CD14-positive monocyte (primary cell): ENCODE measurements at regions not wholly inside any gene's neighbourhood (a gene's known extent, or its start where the extent isn't known, plus 50 kb on each side); places are given as distances from the start of the nearest gene placed in this dataset.

Experiments used
- DNase-seq, 3 donors: peaks; one replicate each; pipeline ENCODE4 v3.0.0-alpha.2; 2011 to 2022
- H2AFZ ChIP-seq: 2 replicates; pipeline ENCODE4 v1.6.0; 2012; ENCODE audit warnings: mild to moderate bottlenecking, low read depth, low read length, inconsistent platforms; ENCODE audit not compliant: insufficient read depth, poor library complexity, severe bottlenecking
- H3K27ac ChIP-seq, 2 donors: 1 replicate in 1 of 2; 2 replicates in 1 of 2; pipeline ENCODE4 v1.5.1; 2012 to 2013; ENCODE audit warnings: low read length in 2 of 2, control low read depth in 1 of 2, inconsistent platforms in 1 of 2, low read depth in 1 of 2, mild to moderate bottlenecking in 1 of 2
- H3K27me3 ChIP-seq, 2 donors: one replicate each; pipeline versions ENCODE4 v1.6.0 to v1.6.1; 2011 to 2013; ENCODE audit warnings: low read length in 2 of 2; ENCODE audit not compliant: control insufficient read depth in 2 of 2, insufficient read depth in 2 of 2
- H3K36me3 ChIP-seq, 2 donors: replicated peaks in 1 of 2; 1 replicate in 1 of 2; 2 replicates in 1 of 2; pipeline versions ENCODE4 v1.5.1 to v1.6.1; 2012 to 2013; ENCODE audit warnings: low read length in 2 of 2, control low read depth in 1 of 2, inconsistent platforms in 1 of 2, mild to moderate bottlenecking in 1 of 2; ENCODE audit not compliant: insufficient read depth in 2 of 2, control insufficient read depth in 1 of 2
- H3K4me1 ChIP-seq, 2 donors: 1 replicate in 1 of 2; 2 replicates in 1 of 2; pipeline versions ENCODE4 v1.5.1 to v1.6.1; 2012 to 2013; ENCODE audit warnings: low read length in 2 of 2, control low read depth in 1 of 2, inconsistent platforms in 1 of 2, mild to moderate bottlenecking in 1 of 2, moderate library complexity in 1 of 2; ENCODE audit not compliant: insufficient read depth in 2 of 2, control insufficient read depth in 1 of 2
- H3K4me2 ChIP-seq: replicated peaks from 2 replicates; pipeline ENCODE3; 2012; ENCODE audit warnings: low read length, moderate library complexity, mild to moderate bottlenecking; ENCODE audit not compliant: poor library complexity, severe bottlenecking; ENCODE audit errors: extremely low read depth
- H3K4me3 ChIP-seq, 3 experiments: fragments of 200-600 bp in 1 of 3; sonication (generic) in 1 of 3; replicated peaks in 1 of 3; 1 replicate in 2 of 3; 2 replicates in 1 of 3; pipeline ENCODE4 v1.5.1; 2011 to 2013; ENCODE audit warnings: low read length in 3 of 3, mild to moderate bottlenecking in 3 of 3, control low read depth in 2 of 3, low read depth in 2 of 3, inconsistent platforms in 1 of 3, moderate library complexity in 1 of 3
- H3K79me2 ChIP-seq: 2 replicates; pipeline ENCODE4 v1.6.0; 2012; ENCODE audit warnings: mild to moderate bottlenecking, control low read depth, inconsistent platforms, low read length, moderate library complexity; ENCODE audit not compliant: insufficient read depth
- H3K9ac ChIP-seq: 2 replicates; pipeline ENCODE4 v1.6.0; 2017; ENCODE audit warnings: low read length, mild to moderate bottlenecking; ENCODE audit not compliant: insufficient read depth, poor library complexity, severe bottlenecking
- H3K9me3 ChIP-seq, 2 donors: replicated peaks in 1 of 2; 1 replicate in 1 of 2; 2 replicates in 1 of 2; pipeline versions ENCODE4 v1.5.1 to v1.6.1; 2012 to 2013; ENCODE audit warnings: low read length in 2 of 2, control low read depth in 1 of 2; ENCODE audit not compliant: control insufficient read depth in 1 of 2, insufficient read depth in 1 of 2
- H4K20me1 ChIP-seq: 2 replicates; pipeline ENCODE4 v1.6.0; 2012; ENCODE audit warnings: mild to moderate bottlenecking, low read length, control low read depth, moderate library complexity; ENCODE audit not compliant: insufficient read depth
- H3K27ac Mint-ChIP-seq, 7 donors: one replicate each; pipeline ENCODE4 v1.8.0; 2020; ENCODE audit warnings: mild to moderate bottlenecking in 7 of 7, mixed read lengths in 7 of 7, moderate library complexity in 6 of 7, inconsistent platforms in 2 of 7
- H3K27me3 Mint-ChIP-seq, 3 donors: one replicate each; pipeline ENCODE4 v1.8.0; 2021 to 2022; ENCODE audit warnings: low read depth in 3 of 3, mild to moderate bottlenecking in 3 of 3, mixed read lengths in 3 of 3, moderate library complexity in 3 of 3, inconsistent platforms in 1 of 3
- H3K36me3 Mint-ChIP-seq, 2 donors: one replicate each; pipeline ENCODE4 v1.8.0; 2020; ENCODE audit warnings: mixed read lengths in 2 of 2, inconsistent platforms in 1 of 2, mild to moderate bottlenecking in 1 of 2
- H3K4me1 Mint-ChIP-seq: one replicate; pipeline ENCODE4 v1.8.0; 2020; ENCODE audit warnings: mild to moderate bottlenecking, mixed read lengths
- H3K4me3 Mint-ChIP-seq, 2 donors: one replicate each; pipeline ENCODE4 v1.8.0; 2020; ENCODE audit warnings: mild to moderate bottlenecking in 2 of 2, mixed read lengths in 2 of 2, moderate library complexity in 1 of 2
- H3K9me3 Mint-ChIP-seq, 7 donors: one replicate each; pipeline ENCODE4 v1.8.0; 2020 to 2022; ENCODE audit warnings: mixed read lengths in 7 of 7, mild to moderate bottlenecking in 6 of 7, moderate library complexity in 6 of 7, inconsistent platforms in 2 of 7
- WGBS: methylation state at CpG from one replicate; pipeline ENCODE4 v1.1.5; 2013; ENCODE audit warnings: missing lambda C conversion rate; ENCODE audit not compliant: insufficient coverage; 5-methylcytosine and 5-hydroxymethylcytosine counted together
- intact Hi-C, 2 donors: fragments of 100-400 bp; cut with micrococcal nuclease; formaldehyde crosslinking; loops; one replicate each; pipeline versions ENCODE4 v1.15.0 to v1.15.1; 2023
- TF ChIP-seq, protein P1 (sequence below): fragments of 200-600 bp; IDR thresholded peaks from one replicate; pipeline ENCODE4 v1.8.0; 2022; ENCODE audit warnings: antibody characterized with exemption, mild to moderate bottlenecking

DNA sequence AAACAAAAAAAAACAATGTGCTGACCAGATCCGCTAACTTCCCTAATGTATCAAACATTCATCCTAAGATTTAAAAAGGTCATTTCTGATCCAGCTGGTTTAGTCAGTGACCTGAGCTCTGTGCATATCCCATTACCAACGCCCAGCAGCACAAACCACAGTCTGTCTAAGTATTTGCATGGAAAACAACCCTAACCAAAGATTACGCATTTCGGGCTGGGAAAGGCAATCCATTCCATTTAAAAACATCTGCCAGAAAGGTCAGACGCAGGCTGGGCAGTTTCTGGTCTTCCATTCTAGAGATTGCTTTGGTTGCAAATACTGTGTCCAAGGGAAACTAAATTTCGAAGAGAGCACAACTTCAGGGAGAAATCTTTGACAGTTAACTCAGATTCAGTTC, 234.9 kb downstream of the FLRT2 start:
- Histone ChIP-seq H3K27ac (no peak overlapping the region), H3K9ac (no peak overlapping the region), H3K4me1 (no peaks in the 10 kb centered on the region), H3K4me2 (no peak overlapping the region), H3K27me3 (no peaks in the 10 kb centered on the region), H4K20me1 (no peaks in the 10 kb centered on the region), H3K9me3 (no peaks in the 10 kb centered on the region), H3K79me2 (no peaks in the 10 kb centered on the region), H3K4me3 (no peak overlapping the region), H3K36me3 (no peaks in the 10 kb centered on the region), H2AFZ (no peak overlapping the region)
- TF ChIP-seq, protein P1, sequence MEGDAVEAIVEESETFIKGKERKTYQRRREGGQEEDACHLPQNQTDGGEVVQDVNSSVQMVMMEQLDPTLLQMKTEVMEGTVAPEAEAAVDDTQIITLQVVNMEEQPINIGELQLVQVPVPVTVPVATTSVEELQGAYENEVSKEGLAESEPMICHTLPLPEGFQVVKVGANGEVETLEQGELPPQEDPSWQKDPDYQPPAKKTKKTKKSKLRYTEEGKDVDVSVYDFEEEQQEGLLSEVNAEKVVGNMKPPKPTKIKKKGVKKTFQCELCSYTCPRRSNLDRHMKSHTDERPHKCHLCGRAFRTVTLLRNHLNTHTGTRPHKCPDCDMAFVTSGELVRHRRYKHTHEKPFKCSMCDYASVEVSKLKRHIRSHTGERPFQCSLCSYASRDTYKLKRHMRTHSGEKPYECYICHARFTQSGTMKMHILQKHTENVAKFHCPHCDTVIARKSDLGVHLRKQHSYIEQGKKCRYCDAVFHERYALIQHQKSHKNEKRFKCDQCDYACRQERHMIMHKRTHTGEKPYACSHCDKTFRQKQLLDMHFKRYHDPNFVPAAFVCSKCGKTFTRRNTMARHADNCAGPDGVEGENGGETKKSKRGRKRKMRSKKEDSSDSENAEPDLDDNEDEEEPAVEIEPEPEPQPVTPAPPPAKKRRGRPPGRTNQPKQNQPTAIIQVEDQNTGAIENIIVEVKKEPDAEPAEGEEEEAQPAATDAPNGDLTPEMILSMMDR: no peak
- no peaks in the 10 kb centered on the region for H3K27me3 Mint-ChIP-seq
- H3K9me3 Mint-ChIP-seq: peaks cover 0 to 6% (median 2%) of the 10 kb centered on the region in 7 donors
- intact Hi-C loops: no loop called here
- H3K36me3 Mint-ChIP-seq: no peaks in the 10 kb centered on the region
- H3K4me3 Mint-ChIP-seq: no peak overlapping the region
- WGBS: 89% methylated on average over 3 of the region's 6 CpGs
- H3K27ac Mint-ChIP-seq: no peak overlapping the region
- no peaks in the 10 kb centered on the region for H3K4me1 Mint-ChIP-seq
- no peak for DNase-seq

DNA sequence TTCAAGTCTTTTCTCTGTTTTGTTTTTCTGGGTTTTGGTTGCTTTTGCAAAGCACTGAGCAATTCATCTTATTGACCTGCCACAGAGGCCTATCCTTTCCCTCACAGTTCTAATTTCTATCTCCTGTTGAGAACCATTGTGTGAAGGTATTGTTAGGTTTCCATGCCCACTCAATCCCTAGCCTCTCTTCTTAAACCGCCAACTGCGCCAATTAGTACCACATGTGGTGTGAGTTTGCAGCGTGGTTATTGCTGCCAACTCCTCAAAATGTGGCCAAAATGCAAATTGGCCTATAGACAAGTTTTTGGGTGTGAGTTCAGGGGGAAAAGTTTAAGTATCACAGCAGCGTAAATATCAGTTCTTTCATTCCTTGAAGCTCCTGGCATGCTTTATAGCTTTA, 232.6 kb downstream of the FLRT2 start:
- Histone ChIP-seq H4K20me1 (no peaks in the 10 kb centered on the region), H3K4me2 (no peak overlapping the region), H3K9ac (no peak overlapping the region), H3K79me2 (no peaks in the 10 kb centered on the region), H3K36me3 (no peaks in the 10 kb centered on the region), H3K4me1 (no peaks in the 10 kb centered on the region), H2AFZ (no peak overlapping the region), H3K4me3 (no peak overlapping the region), H3K27ac (no peak overlapping the region), H3K9me3 (peaks cover under 1% of the 10 kb centered on the region in 2 donors), H3K27me3 (no peaks in the 10 kb centered on the region)
- H3K4me3 Mint-ChIP-seq: no peak overlapping the region
- H3K36me3 Mint-ChIP-seq: no peaks in the 10 kb centered on the region
- TF ChIP-seq, protein P1: no peak
- whole genome bisulfite sequencing: no CpG with 5 or more reads among the region's 4 CpGs
- intact Hi-C loops: no loop called here
- peaks cover 0 to 6% (median 2%) of the 10 kb centered on the region in 7 donors for H3K9me3 Mint-ChIP-seq
- H3K4me1 Mint-ChIP-seq: no peaks in the 10 kb centered on the region
- DNase-seq: no peak
- no peak overlapping the region for H3K27ac Mint-ChIP-seq
- no peaks in the 10 kb centered on the region for H3K27me3 Mint-ChIP-seq
